ENCODE measurements at regions not wholly inside any gene's neighbourhood (a gene's known extent, or its start where the extent isn't known, plus 50 kb on each side); places are given as distances from the start of the nearest gene placed in this dataset.

- Histone ChIP-seq H3K4me1 (no peaks in the 10 kb centered on the region), H3K4me3 (no peak overlapping the region), H3K9me3 (no peaks in the 10 kb centered on the region), H3K27me3 (no peaks in the 10 kb centered on the region), H3K27ac (no peak overlapping the region), H3K36me3 (no peaks in the 10 kb centered on the region)
- TF ChIP-seq CTCF (IDR thresholded peaks at IDR 0.05): no peak
- intact Hi-C loops (cut with DNase I): no loop called here
- FAIRE-seq (no peak), DNase-seq (no peak), ATAC-seq (no peak)
- WGBS, 2 donors: 80 to 93% methylated on average over 1 of the region's 1 CpG
Measured at GRCh38 chr4:123014038-123014437, 91.6 kb upstream of the NUDT6 start.

GRCh38 chr4:123017078-123017477 lies 94.7 kb upstream of the NUDT6 start:
- H3K4me3 ChIP-seq: no peak overlapping the region
- H3K9me3 ChIP-seq: no peaks in the 10 kb centered on the region
- FAIRE-seq (no peak), ATAC-seq (no peak), DNase-seq (no peak)
- no peak overlapping the region for H3K27ac ChIP-seq
- H3K4me1 ChIP-seq: no peaks in the 10 kb centered on the region
- no peaks in the 10 kb centered on the region for H3K36me3 ChIP-seq
- 98 to 100% methylated on average over 5 to 7 of the region's 8 CpGs for WGBS, 2 donors
- intact Hi-C loops (cut with DNase I): no loop called here
- TF ChIP-seq CTCF (IDR thresholded peaks at IDR 0.05): no peak
- H3K27me3 ChIP-seq: no peaks in the 10 kb centered on the region

GRCh38 chr4:123017636-123018395 lies 95.4 kb upstream of the NUDT6 start:
- Histone ChIP-seq H3K36me3 (no peaks in the 10 kb centered on the region), H3K4me1 (no peaks in the 10 kb centered on the region), H3K4me3 (no peak overlapping the region), H3K9me3 (no peaks in the 10 kb centered on the region), H3K27me3 (no peaks in the 10 kb centered on the region), H3K27ac (no peak overlapping the region)
- no peak for TF ChIP-seq CTCF (IDR thresholded peaks at IDR 0.05)
- DNase-seq (no peak), ATAC-seq (no peak), FAIRE-seq (no peak)
- intact Hi-C loops (cut with DNase I): no loop called here
- WGBS, 2 donors: 81 to 83% methylated on average over 3 of the region's 3 CpGs

- FAIRE-seq: no peak
- TF ChIP-seq CTCF (IDR thresholded peaks at IDR 0.05): no peak
- Histone ChIP-seq H3K27me3 (no peaks in the 10 kb centered on the region), H3K4me1 (no peaks in the 10 kb centered on the region), H3K27ac (no peak overlapping the region), H3K4me3 (no peak overlapping the region), H3K9me3 (no peaks in the 10 kb centered on the region), H3K36me3 (no peaks in the 10 kb centered on the region)
- intact Hi-C loops (cut with DNase I): no loop called here
- no peak for ATAC-seq
- no peak for DNase-seq
- 64% methylated on average over 3 of the region's 3 CpGs for WGBS, 2 donors
Measured at GRCh38 chr4:123018396-123018775, 96.0 kb upstream of the NUDT6 start.

- WGBS, 2 donors: 94 to 98% methylated on average over 11 of the region's 11 CpGs
- H3K4me1 ChIP-seq: no peaks in the 10 kb centered on the region
- ATAC-seq: no peak
- intact Hi-C loops (cut with DNase I): no loop called here
- no peak for TF ChIP-seq CTCF (IDR thresholded peaks at IDR 0.05)
- no peaks in the 10 kb centered on the region for H3K27me3 ChIP-seq
- FAIRE-seq: no peak
- no peak for DNase-seq
- no peak overlapping the region for H3K27ac ChIP-seq
- H3K9me3 ChIP-seq: no peaks in the 10 kb centered on the region
- no peak overlapping the region for H3K4me3 ChIP-seq
- H3K36me3 ChIP-seq: no peaks in the 10 kb centered on the region
Measured at GRCh38 chr4:123020285-123020684, 97.9 kb upstream of the NUDT6 start.

Measured in pancreas (tissue), 10 donors.